GM10248 (cell line): ENCODE measurements at regions not wholly inside any gene's neighbourhood (a gene's known extent, or its start where the extent isn't known, plus 50 kb on each side); places are given as distances from the start of the nearest gene placed in this dataset.

Experiments used
- CTCF ChIA-PET: fragments of 300-600 bp; sonication (Branson Sonifier 250); formaldehyde crosslinking; extraction: SDS; loops from one replicate; lab custom pipeline; 2021; ENCODE audit warnings: antibody characterized with exemption; lab: Yijun Ruan, JAX
- POLR2A ChIA-PET: fragments of 350-650 bp; sonication (Branson Sonifier 250); formaldehyde crosslinking; extraction: SDS; loops from one replicate; lab custom pipeline; 2020; ENCODE audit warnings: antibody characterized with exemption; lab: Yijun Ruan, JAX
- DNase-seq: peaks from one replicate; pipeline ENCODE4 v3.0.0; 2012; ENCODE audit errors: extremely low spot score
- TF ChIP-seq, protein P1 (sequence below): IDR thresholded peaks from 2 replicates; pipeline ENCODE4 v1.5.1; 2012; ENCODE audit warnings: mild to moderate bottlenecking, low read depth; ENCODE audit errors: extremely low read depth, missing control alignments, control extremely low read depth

DNA sequence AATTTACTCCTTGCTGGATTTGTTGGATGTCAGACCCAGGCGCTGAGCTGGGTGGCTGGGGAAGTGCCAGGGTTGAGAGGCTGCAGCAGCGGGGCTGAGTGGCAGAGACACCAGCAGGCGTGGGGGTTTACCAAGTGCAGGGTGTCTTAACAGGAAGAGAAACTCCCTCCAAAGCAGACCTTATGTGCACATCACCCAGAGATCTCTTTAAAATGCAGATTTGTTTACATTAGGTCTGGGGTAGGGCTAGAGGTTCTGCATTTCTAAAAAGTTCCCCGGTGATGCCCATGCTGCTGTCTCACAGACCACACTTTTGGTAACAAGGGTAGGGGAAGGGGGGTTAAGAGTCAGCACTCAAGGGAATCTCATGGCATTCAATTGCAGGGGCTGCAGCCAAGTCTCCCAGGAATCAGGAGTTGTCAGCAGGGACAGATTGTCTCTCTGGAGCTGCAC, 80.7 kb upstream of the OLFM4 start:
- TF ChIP-seq, protein P1, sequence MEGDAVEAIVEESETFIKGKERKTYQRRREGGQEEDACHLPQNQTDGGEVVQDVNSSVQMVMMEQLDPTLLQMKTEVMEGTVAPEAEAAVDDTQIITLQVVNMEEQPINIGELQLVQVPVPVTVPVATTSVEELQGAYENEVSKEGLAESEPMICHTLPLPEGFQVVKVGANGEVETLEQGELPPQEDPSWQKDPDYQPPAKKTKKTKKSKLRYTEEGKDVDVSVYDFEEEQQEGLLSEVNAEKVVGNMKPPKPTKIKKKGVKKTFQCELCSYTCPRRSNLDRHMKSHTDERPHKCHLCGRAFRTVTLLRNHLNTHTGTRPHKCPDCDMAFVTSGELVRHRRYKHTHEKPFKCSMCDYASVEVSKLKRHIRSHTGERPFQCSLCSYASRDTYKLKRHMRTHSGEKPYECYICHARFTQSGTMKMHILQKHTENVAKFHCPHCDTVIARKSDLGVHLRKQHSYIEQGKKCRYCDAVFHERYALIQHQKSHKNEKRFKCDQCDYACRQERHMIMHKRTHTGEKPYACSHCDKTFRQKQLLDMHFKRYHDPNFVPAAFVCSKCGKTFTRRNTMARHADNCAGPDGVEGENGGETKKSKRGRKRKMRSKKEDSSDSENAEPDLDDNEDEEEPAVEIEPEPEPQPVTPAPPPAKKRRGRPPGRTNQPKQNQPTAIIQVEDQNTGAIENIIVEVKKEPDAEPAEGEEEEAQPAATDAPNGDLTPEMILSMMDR: no peak
- ChIA-PET POLR2A (no interaction called here), CTCF (no interaction called here)
- no peak for DNase-seq

GRCh38 chr13:52945348-52945747, 83.3 kb upstream of the OLFM4 start:
- CTCF ChIA-PET: interaction anchor here (1.1 to 1.5 kb wide), 2 partner anchors 9 to 22 kb away, joined by 3 to 6 read pairs; no protein-coding TSS in a partner anchor
- DNase-seq: no peak
- POLR2A ChIA-PET: no interaction called here
- TF ChIP-seq, protein P1: no peak

DNA sequence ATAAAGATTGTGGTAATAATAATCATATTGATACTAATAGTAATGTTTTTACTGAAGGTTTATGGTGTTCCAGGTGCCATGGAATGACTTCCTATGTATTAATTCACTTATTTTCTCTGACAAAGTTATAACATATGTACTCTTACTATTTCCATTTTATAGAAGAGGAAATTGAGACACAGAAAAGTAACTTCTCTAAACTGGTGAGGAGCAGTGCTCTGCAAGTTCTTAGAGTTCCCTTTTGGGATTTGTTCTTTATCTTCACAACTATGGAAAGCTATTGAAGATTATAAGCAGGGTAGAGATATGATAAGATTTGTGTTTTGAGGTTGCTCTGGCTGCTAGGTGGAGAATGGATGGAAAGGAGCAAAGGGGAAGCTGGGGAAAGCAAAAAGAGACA, 83.9 kb upstream of the OLFM4 start:
- ChIA-PET POLR2A (no interaction called here), CTCF (interaction anchor here (1.1 to 1.5 kb wide), 2 partner anchors 10 to 23 kb away, joined by 3 to 6 read pairs; no protein-coding TSS in a partner anchor)
- DNase-seq: no peak
- TF ChIP-seq, protein P1: no peak

- TF ChIP-seq, protein P1: no peak
- ChIA-PET CTCF (interaction anchor here (1.4 to 1.7 kb wide), 2 partner anchors 16 to 29 kb away, joined by 3 to 4 read pairs; no protein-coding TSS in a partner anchor), POLR2A (no interaction called here)
- no peak for DNase-seq
Observed at GRCh38 chr13:52938065-52938464, 89.6 kb upstream of the PCDH8 start.

DNA sequence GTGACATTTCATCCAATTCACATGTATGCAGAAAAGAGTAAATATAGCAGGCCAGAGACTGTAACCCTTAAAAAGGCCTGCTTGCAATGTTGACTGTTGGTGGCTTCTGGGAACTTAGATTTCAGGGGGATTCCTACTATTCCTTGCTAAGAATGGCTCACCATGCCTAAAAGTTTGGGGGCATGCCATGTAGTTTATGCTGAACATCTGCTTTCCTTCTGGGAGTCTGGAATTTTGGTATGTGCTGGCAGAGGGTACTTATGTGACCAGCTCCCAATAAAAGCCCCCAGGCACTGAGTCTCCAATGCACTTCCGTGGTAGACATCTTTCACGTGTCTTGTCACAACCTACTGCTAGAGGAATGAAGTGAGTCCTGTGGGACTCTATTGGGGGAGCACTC, 88.4 kb upstream of the PCDH8 start:
- TF ChIP-seq, protein P1: no peak
- POLR2A ChIA-PET: no interaction called here
- CTCF ChIA-PET: interaction anchor here (1.0 kb wide), 1 partner anchor 31 kb away, joined by 3 read pairs; no protein-coding TSS in a partner anchor
- DNase-seq: no peak

DNA sequence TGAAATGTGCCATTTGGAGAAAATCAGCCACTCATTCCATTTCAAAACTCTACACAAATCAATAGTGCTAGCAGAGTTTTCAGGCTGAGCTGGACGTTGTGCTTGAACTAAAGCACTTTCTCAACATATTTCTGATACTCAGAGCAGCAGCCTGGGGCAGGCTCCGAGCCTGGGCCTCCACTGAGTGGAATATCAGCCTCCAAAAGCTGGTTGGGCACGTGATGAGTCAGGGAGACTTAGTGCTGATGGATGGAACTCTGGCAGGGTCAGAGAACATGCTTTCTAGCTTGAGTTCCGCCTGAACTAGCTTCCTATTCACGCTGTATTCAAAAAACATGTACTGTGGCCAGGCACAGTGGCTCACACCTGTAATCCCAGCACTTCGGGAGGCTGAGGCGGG, 85.8 kb upstream of the PCDH8 start:
- TF ChIP-seq, protein P1: no peak
- ChIA-PET POLR2A (no interaction called here), CTCF (interaction anchor here (1.2 kb wide), 1 partner anchor 20 kb away, joined by 3 read pairs; no protein-coding TSS in a partner anchor)
- DNase-seq: no peak
